OCI-LY1 (cell line): ENCODE measurements at regions not wholly inside any gene's neighbourhood (a gene's known extent, or its start where the extent isn't known, plus 50 kb on each side); places are given as distances from the start of the nearest gene placed in this dataset.

Source experiments
- EZH2 ChIP-seq: fragments of 200-600 bp; sonication (generic), shearing (Covaris generic); IDR thresholded peaks from 2 replicates; pipeline ENCODE4 v1.8.0; 2017; ENCODE audit warnings: borderline replicate concordance, mixed run types, mild to moderate bottlenecking, antibody characterized with exemption, low read length, moderate library complexity, mixed read lengths
- TF ChIP-seq, protein P1 (sequence below): fragments of 200-600 bp; sonication (generic), shearing (Covaris generic); IDR thresholded peaks from 2 replicates; pipeline ENCODE4 v1.5.1; 2017; ENCODE audit warnings: mild to moderate bottlenecking, antibody characterized with exemption, low read length, moderate library complexity, mixed read lengths

DNA sequence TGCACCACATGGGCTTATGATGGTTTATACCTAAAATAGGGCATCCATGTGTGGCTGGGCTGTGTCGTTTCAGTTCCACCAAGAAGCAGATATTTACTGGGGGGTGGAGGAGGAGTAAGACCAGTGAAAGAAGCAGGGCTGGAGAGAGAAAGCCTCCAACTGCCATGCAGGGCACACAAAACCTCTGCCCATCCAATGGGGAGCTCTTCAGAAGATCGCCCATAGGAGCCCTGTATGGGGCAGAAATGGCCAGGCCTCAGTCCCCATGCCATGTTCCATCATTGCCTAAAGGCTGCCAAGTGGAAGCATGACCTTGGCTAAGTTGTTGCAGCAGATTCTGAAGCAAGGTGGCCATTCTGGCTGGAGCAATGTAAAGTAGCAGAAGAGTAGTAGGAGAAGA lies 277.0 kb downstream of the MEX3B start:
- TF ChIP-seq, protein P1, sequence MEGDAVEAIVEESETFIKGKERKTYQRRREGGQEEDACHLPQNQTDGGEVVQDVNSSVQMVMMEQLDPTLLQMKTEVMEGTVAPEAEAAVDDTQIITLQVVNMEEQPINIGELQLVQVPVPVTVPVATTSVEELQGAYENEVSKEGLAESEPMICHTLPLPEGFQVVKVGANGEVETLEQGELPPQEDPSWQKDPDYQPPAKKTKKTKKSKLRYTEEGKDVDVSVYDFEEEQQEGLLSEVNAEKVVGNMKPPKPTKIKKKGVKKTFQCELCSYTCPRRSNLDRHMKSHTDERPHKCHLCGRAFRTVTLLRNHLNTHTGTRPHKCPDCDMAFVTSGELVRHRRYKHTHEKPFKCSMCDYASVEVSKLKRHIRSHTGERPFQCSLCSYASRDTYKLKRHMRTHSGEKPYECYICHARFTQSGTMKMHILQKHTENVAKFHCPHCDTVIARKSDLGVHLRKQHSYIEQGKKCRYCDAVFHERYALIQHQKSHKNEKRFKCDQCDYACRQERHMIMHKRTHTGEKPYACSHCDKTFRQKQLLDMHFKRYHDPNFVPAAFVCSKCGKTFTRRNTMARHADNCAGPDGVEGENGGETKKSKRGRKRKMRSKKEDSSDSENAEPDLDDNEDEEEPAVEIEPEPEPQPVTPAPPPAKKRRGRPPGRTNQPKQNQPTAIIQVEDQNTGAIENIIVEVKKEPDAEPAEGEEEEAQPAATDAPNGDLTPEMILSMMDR: no peak
- no peak for TF ChIP-seq EZH2
